Skeletal muscle satellite cell (primary cell): ENCODE measurements at regions not wholly inside any gene's neighbourhood (a gene's known extent, or its start where the extent isn't known, plus 50 kb on each side); places are given as distances from the start of the nearest gene placed in this dataset.

Experiments used
- H3K27me3 ChIP-seq: 2 replicates; pipeline ENCODE4 v1.7.0; 2013; ENCODE audit warnings: low read length; ENCODE audit not compliant: control insufficient read depth, insufficient read depth
- H3K36me3 ChIP-seq: 2 replicates; pipeline ENCODE4 v1.7.0; 2013; ENCODE audit warnings: mild to moderate bottlenecking, control low read depth, low read length; ENCODE audit not compliant: insufficient read depth
- H3K4me1 ChIP-seq: 2 replicates; pipeline ENCODE4 v1.7.0; 2013; ENCODE audit warnings: low read length; ENCODE audit not compliant: control insufficient read depth, insufficient read depth
- H3K4me2 ChIP-seq: 2 replicates; pipeline ENCODE4 v1.7.0; 2013; ENCODE audit warnings: mild to moderate bottlenecking, low read length
- H3K4me3 ChIP-seq: 2 replicates; pipeline ENCODE4 v1.7.0; 2013; ENCODE audit warnings: low read length
- H3K9ac ChIP-seq: 2 replicates; pipeline ENCODE4 v1.7.0; 2013; ENCODE audit warnings: mild to moderate bottlenecking, low read depth, low read length, moderate library complexity
- H3K9me3 ChIP-seq: replicated peaks from 2 replicates; pipeline ENCODE4 v1.7.0; 2013; ENCODE audit warnings: mild to moderate bottlenecking, control low read depth, low read length

DNA sequence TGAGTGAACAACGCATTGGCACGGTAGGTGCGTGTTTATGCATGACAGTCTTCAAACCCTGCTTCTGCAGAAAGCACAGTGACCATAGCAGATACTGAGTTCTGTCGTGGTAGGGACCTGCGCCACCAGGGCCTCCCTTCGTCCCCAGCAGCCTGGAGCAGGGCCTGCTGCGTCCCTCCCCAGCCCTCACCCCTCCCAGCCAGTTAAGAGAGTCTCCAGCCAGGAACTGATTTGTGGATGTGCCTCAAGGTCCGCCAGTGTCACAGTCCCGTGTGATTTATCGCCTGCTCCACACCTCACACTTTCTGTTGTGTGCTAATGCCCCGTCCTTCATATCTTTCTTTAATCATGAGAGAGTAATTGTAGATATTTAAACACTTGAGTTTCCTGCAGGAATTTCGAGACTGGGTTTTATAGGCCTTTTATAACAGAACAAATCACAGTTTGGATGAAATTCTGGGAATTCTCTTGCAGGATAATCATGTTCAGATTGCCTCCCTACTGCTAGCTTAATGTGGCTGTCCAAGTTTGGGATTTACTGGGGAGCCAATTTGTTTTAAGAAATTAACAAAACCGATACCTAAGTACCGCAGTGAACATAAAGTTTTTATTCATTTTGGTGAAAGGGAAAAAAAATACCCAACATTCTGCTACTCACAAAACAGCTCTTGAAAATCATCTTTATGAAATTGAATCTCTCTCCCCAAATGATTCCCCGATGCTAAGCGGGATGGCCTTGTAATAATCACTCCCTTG, 438.6 kb downstream of the TSHZ3 start:
- Histone ChIP-seq H3K9me3 (no peaks in the 10 kb centered on the region), H3K4me3 (no peak overlapping the region), H3K36me3 (no peaks in the 10 kb centered on the region), H3K27me3 (no peaks in the 10 kb centered on the region), H3K9ac (no peak overlapping the region), H3K4me1 (no peaks in the 10 kb centered on the region), H3K4me2 (no peak overlapping the region)

DNA sequence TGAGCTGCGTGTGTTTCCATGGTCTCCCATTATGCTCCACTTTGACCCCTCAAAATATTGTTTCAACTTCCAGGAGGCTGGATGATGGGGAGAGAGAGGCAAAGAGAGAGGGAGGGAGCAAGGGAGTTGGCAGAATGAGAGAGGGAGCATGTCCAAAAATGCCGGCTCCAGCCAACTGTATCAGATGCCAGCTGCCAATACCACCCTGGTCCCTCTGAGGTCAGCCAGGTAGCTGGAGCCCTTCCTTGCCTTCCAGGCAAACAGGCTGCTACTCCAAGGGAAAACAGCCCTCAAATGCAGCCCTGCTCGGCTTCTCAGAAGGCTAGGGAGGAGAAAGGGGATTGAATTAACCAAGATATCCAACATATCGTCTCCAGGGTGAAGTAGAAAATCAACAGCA, 440.0 kb downstream of the TSHZ3 start:
- Histone ChIP-seq H3K4me1 (no peaks in the 10 kb centered on the region), H3K4me3 (no peak overlapping the region), H3K27me3 (no peaks in the 10 kb centered on the region), H3K9ac (no peak overlapping the region), H3K4me2 (no peak overlapping the region), H3K9me3 (no peaks in the 10 kb centered on the region), H3K36me3 (no peaks in the 10 kb centered on the region)

DNA sequence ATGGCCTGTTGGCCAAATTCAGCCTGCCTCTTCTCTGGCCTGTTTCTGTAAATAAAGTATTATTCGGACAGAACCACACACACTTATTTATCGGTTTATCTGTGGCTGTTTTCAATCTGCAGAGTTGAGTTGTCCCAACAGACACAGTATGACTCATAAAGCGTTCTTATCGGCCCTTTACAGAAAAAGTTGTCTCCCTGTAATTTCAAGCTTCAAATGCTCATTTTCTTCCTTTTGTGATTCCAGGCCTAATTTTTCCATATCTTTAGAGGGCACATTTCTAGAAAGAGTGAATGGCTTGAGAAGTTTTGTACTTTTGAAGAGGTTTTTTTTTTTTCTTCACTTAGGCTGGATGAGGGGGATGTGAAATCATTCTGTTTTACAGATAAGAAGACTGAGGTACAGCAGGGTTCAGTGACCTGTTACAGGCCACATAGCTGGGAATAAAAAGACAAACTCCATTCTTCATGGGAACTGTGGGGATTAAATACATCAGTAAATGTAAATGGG, 440.9 kb downstream of the TSHZ3 start:
- no peak overlapping the region for H3K9ac ChIP-seq
- no peaks in the 10 kb centered on the region for H3K27me3 ChIP-seq
- no peaks in the 10 kb centered on the region for H3K4me1 ChIP-seq
- H3K4me3 ChIP-seq = no peak overlapping the region
- H3K36me3 ChIP-seq = no peaks in the 10 kb centered on the region
- no peak overlapping the region for H3K4me2 ChIP-seq
- no peaks in the 10 kb centered on the region for H3K9me3 ChIP-seq

DNA sequence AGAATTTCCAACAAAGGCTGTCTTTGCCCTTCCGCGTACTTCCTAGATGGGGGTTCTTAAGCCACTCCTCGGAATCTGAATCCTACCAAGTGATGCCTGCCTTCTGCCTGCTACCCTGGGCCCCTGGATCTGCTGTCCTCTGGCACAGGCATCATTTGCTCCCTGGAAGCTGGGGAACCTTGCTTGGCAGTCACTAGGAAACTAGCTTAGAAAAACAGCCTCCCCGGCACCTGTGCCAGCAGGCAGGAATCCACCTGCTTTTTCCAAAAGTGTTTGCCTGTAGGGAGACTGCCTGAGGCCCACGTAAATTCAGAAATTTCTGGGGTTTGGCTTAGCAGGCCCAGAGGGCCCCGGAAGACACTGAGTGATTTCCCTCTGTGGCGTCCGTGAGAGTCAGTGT, 442.4 kb downstream of the TSHZ3 start:
- Histone ChIP-seq H3K4me1 (no peaks in the 10 kb centered on the region), H3K9me3 (no peaks in the 10 kb centered on the region), H3K4me2 (no peak overlapping the region), H3K4me3 (no peak overlapping the region), H3K27me3 (no peaks in the 10 kb centered on the region), H3K9ac (no peak overlapping the region), H3K36me3 (no peaks in the 10 kb centered on the region)

DNA sequence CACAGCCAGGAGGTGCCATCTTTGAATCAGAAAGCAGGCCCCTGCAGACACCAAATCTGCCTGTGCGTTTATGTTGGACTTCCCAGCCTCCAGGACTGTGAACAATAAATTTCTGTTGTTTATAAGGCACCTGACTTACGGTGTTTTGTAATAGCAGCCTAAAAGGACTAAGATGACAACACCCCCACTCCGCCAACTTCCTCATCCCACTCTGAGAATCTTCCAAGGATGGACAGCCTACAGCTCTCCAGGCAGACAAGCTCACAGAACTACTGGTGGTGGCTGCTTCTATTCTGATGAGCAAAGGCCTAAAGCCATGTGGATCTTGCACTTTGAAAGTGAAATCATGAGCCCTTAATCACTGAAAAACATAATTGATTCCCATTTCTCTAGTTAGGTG, 449.2 kb downstream of the TSHZ3 start:
- no peak overlapping the region for H3K4me2 ChIP-seq

DNA sequence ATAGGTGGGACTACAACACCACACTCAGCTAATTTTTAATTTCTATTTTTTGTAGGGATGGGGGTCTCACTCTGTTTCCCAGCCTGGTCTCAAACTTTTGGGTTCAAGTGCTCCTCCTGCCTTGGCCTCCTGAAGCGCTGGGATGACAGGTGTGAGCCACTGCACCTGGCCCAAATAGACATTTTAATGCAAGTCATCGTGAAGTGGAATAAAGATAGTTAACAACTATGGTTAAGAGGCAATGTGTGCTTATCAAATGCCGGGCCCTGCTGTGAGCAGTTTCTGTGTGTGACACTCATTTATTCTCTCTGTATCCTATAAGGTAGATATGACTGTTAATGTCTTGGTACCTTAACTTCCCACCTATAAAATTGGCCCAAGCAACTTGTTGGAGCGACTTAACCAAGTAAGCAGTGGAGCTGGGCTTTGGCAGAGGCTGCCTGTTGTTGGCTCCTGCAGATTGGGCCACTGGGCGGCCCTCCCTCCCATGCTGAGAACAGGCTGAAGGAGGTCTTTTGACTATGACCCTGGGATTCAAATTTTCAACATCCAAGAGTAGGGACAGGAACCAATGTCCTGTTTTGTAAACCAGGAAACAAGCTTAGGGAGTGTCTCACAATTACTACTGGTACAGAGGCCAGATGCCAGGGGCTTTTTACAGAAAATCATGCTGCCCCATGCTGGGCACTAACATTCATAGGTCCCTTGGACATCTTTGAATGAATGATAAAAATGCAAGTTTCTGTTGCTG, 450.7 kb downstream of the TSHZ3 start:
- Histone ChIP-seq H3K4me3 (no peak overlapping the region), H3K36me3 (no peaks in the 10 kb centered on the region), H3K4me1 (no peaks in the 10 kb centered on the region), H3K9ac (no peak overlapping the region), H3K27me3 (no peaks in the 10 kb centered on the region), H3K9me3 (no peaks in the 10 kb centered on the region), H3K4me2 (no peak overlapping the region)

More for the DNA sequence above, 449.2 kb downstream of the TSHZ3 start:
- Histone ChIP-seq H3K27me3 (no peaks in the 10 kb centered on the region), H3K4me3 (no peak overlapping the region), H3K9ac (no peak overlapping the region), H3K9me3 (no peaks in the 10 kb centered on the region), H3K4me1 (no peaks in the 10 kb centered on the region), H3K36me3 (no peaks in the 10 kb centered on the region)

DNA sequence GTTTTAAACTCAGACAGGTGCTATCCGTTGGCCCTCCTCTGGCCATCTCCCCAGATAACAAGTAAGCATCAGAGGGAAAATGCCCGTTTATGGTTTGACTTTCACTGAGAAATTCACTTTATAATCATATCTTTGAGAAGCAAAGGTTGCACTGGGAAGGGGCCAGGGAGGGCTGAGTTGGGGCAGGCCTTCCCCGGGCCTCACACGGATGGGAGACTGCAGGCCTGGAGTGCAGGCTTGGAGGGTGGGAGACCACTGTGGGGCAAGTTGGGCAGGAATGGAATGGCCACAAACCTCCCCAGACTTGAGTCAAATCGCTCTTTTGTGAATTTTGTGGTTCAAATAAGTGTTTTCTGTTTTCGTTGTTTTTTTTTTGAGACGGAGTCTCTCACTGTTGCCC, 451.7 kb downstream of the TSHZ3 start:
- H3K36me3 ChIP-seq = no peaks in the 10 kb centered on the region
- H3K27me3 ChIP-seq = no peaks in the 10 kb centered on the region
- no peak overlapping the region for H3K9ac ChIP-seq
- H3K4me3 ChIP-seq = no peak overlapping the region
- no peaks in the 10 kb centered on the region for H3K4me1 ChIP-seq
- H3K9me3 ChIP-seq = no peaks in the 10 kb centered on the region
- no peak overlapping the region for H3K4me2 ChIP-seq

DNA sequence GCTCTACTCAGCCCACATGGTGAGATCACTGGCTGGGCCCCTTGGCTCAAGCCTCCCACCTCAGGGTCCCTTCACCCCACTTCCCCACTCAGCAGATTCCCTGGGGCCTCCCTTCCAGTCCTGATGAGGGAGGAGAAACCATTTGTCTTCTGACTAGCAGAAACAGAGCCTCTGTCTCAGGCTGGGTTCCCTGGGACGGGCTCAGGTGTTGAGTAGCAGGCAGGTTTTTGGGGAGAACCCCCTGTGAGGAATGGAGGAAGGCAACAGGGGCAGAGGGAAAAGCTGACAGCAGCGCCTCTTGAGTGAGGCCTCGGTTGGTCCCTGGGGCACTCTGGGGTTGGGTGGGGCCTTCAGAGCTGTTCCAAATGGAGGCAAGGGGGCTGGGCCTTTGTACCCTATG, 452.2 kb downstream of the TSHZ3 start:
- Histone ChIP-seq H3K4me2 (no peak overlapping the region), H3K36me3 (no peaks in the 10 kb centered on the region), H3K9me3 (no peaks in the 10 kb centered on the region), H3K4me3 (no peak overlapping the region), H3K9ac (no peak overlapping the region), H3K27me3 (no peaks in the 10 kb centered on the region), H3K4me1 (no peaks in the 10 kb centered on the region)

DNA sequence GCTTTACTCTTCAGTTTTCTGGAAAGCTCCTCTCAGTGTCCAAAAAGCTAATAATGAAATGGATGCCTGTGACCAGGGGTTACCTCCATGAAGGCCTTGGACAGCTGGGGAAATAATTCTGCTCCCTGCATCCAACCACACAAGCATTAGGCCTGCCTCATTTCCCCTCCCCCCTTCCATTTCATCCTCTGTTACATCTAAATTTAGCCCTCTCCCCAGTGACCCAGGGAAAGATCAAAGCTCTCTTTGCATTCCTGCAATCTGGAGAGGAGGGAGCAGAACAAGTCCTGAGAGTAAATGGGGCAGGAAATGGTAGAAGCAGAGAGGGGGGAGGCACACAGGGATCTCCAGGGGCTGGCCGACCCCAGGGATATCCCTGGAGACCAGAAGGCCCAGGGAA, 452.7 kb downstream of the TSHZ3 start:
- H3K9ac ChIP-seq = no peak overlapping the region
- H3K4me1 ChIP-seq = no peaks in the 10 kb centered on the region
- H3K4me3 ChIP-seq = no peak overlapping the region
- H3K4me2 ChIP-seq = no peak overlapping the region
- H3K9me3 ChIP-seq = no peaks in the 10 kb centered on the region
- no peaks in the 10 kb centered on the region for H3K36me3 ChIP-seq
- H3K27me3 ChIP-seq = no peaks in the 10 kb centered on the region

DNA sequence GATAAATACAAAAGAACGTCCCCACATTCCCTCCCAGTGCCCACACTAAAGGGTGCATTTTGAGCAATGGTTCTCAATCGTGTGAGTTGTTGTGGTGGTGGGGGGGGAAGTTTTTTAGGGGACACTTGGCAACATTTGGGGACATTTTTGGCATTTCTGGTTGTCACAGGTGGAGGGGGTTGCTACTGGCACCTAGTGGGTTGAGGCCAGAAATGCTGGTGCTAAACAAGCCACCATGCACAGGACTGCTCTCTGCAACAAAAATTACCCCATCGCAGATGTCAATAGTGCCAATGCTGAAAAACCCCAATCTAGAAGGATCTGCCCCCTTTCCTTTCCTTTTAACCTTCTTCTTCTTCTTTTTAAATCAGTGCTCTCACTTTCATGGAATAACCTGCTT, 453.3 kb downstream of the TSHZ3 start:
- Histone ChIP-seq H3K4me1 (no peaks in the 10 kb centered on the region), H3K27me3 (no peaks in the 10 kb centered on the region), H3K4me3 (no peak overlapping the region), H3K9ac (no peak overlapping the region), H3K36me3 (no peaks in the 10 kb centered on the region), H3K4me2 (no peak overlapping the region), H3K9me3 (no peaks in the 10 kb centered on the region)

DNA sequence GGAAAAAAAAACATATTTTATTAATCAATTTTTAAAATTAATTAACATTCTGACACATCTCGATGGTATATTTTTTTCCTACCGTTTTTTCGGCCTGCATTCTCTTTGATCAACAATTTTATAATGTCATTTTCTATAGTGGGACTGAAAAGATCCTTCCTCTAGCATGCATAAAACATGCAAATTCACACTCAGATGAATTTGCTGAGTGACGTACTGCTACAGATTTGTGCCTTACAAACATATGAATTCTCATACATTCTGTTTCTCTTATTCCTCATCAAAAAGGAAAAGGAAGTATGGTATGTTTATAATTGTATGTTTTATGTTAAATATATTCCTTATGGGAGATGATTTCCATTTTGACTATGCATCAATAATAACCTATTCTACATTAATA, 458.2 kb downstream of the TSHZ3 start:
- no peaks in the 10 kb centered on the region for H3K4me1 ChIP-seq
- no peaks in the 10 kb centered on the region for H3K27me3 ChIP-seq
- H3K4me3 ChIP-seq = no peak overlapping the region
- H3K9ac ChIP-seq = no peak overlapping the region
- H3K4me2 ChIP-seq = no peak overlapping the region
- no peaks in the 10 kb centered on the region for H3K36me3 ChIP-seq
- no peaks in the 10 kb centered on the region for H3K9me3 ChIP-seq

DNA sequence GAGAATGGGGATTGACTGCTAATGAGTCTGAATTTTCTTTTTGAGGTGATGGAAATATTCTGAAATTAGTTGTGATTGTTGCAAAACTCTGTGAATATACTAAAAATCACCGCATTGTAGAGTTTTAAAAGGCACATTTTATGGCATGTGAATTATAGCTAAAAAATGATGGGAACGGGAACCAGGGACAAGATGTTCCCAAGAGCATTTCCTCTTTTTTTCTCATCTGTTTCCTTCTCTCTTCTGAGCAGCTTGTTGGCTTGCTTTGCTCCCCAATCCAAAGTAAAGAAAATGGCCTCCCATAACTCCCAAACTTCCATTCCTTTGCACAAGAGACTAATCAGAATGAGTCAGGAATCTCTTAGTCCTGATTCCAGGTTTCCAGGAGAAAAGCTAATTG, 459.2 kb downstream of the TSHZ3 start:
- Histone ChIP-seq H3K27me3 (no peaks in the 10 kb centered on the region), H3K9me3 (no peaks in the 10 kb centered on the region), H3K4me3 (no peak overlapping the region), H3K36me3 (no peaks in the 10 kb centered on the region), H3K4me2 (no peak overlapping the region), H3K4me1 (no peaks in the 10 kb centered on the region), H3K9ac (no peak overlapping the region)
